NCI-H187 (cell line): ENCODE measurements at regions not wholly inside any gene's neighbourhood (a gene's known extent, or its start where the extent isn't known, plus 50 kb on each side); places are given as distances from the start of the nearest gene placed in this dataset.

Source experiments
- DNase-seq, 2 experiments: peaks; one replicate each; lab custom pipeline; 2025; lab: John Stamatoyannopoulos, UW

DNA sequence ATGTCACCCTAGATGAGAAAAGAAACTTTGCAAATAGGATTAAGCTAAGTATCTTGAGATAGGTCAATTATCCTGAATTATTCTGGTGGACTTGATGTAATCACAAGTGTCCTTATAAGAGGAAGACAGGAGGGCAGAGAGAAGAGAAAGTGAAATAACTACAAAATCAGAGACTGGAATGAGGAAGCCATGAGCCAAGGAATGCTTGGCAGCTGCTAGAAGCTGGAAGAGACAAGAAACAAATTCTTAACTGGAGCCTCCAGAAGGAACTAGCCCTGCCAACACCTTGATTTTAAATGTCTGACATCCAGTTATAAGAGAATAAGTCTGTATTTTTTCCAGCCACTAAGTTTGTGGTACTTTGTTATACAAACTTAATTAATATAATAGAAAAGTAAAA, 480.0 kb downstream of the NR2F1-AS1 start:
- DNase-seq: no peak

- DNase-seq: no peak
Observed at GRCh38 chr5:93100428-93100827, 480.6 kb downstream of the NR2F1-AS1 start.

DNA sequence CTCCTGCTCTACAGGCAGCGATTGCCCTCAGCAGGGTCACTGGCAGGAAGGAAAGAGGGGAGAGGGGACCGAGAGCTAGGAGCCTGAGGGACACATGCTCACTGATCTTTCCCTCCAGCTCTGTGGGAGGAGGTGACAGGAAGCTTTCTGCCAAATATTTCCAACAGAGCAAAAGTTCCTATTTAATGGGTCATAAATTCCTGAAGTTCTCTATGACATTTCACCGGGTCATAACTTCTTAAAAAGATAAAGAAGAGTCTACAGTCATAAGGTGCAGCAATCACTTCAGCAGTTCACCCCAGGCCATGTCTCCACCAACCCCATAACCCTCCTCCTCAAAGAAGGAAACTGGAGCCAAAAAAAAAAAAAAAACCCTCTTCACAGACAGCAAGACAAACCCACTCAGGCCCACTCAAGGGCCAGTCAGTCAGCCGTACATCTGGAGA, 481.1 kb downstream of the NR2F1-AS1 start:
- no peak for DNase-seq

GRCh38 chr5:93096561-93096960, 484.5 kb downstream of the NR2F1-AS1 start:
- DNase-seq: no peak

DNA sequence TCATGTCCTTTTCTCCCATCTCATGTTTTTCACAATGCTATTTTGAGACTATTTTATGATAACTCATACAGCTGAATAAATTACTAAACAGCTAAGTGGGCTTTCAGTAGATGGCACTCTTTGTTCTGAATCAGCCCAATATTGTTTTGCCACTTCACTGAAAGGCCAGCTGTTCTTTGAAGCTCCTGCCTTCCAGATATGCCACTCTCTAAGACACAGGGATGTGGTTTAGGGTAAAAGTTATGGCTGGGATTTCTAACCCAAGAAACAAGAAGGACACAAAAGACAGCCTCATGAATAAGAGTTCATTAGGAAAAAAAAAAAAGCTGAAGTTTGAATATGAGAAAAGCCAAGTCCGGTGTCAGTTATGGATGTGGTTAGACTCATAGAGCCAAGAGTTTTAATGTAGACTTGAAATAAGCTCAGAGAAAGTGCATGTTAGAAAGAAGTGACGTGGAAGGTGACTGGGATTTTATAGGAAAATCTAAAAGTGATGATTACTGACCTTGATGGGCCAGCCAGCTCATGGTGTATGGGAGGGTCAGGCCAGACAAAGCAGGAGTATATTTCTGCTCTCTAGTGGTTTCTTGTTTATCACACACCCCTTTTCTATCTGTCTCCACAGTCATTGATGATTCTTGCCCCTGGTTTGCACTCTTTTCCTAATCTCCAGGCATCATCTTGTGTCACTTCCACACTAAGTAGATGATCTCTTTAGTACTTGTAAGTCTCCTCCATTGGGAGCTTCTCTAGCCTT, 488.5 kb downstream of the NR2F1-AS1 start:
- no peak for DNase-seq

DNA sequence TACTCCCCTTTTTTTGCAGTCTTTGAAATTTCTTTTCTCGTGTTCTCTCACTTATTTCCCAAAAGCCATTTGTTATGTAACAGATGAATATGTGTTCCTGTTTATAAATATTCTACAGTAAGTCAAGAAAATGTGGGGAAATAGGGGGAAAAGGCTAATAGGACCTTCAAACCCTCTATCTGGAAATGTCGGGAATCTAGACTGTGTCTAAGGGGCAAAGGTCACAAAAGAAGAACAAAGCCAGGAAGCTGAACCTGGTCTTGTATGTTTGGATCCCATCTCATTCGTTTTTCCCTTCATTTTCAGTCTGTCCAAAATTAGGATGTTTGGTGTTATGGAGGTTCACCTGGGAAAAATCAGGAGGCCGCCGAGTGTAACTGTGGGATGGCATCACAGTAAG, 490.3 kb downstream of the NR2F1-AS1 start:
- no peak for DNase-seq

DNA sequence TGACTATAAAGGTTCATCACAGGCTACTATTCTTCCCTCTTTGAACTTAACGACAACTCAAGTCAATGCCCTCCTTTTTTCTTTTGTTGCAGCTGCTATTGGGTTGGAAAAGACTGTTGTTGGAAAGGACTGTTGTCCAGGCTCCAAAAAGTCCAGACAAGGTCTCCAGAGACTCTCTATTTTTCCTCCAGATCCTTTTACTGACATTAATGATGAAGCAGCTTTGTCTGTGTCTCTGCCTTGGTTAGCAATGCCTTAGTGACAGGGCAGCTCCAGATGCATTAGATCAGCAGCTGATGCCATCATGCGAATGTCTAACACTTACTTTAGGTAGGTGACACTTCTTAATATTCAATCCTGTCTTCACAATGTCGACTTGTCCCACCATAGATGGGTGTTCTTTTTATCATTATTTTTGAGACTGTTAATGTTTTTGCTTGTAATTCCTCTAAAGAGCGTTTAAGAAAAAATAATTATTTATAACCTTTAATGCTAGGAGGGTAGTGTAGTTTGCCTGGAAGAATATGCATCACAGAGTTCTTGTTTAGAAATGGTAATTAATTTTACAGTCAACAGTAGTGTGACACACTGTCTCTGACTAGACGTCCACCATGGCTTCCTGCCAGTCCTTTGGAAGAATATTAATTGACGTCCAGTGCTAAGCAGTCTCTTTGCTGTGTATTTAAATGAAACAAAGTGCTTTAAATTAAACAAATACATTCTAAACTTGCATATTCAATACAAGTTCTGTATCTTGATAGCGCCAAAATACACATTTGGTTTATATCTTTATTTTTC, 492.2 kb downstream of the NR2F1-AS1 start:
- DNase-seq: no peak

- DNase-seq: no peak
Observed at GRCh38 chr5:93087326-93087725, 493.7 kb downstream of the NR2F1-AS1 start.

GRCh38 chr5:93082981-93083380, 498.0 kb downstream of the NR2F1-AS1 start:
- no peak for DNase-seq

- no peak for DNase-seq
Observed at GRCh38 chr5:93079046-93079445, 502.0 kb downstream of the NR2F1-AS1 start.

DNA sequence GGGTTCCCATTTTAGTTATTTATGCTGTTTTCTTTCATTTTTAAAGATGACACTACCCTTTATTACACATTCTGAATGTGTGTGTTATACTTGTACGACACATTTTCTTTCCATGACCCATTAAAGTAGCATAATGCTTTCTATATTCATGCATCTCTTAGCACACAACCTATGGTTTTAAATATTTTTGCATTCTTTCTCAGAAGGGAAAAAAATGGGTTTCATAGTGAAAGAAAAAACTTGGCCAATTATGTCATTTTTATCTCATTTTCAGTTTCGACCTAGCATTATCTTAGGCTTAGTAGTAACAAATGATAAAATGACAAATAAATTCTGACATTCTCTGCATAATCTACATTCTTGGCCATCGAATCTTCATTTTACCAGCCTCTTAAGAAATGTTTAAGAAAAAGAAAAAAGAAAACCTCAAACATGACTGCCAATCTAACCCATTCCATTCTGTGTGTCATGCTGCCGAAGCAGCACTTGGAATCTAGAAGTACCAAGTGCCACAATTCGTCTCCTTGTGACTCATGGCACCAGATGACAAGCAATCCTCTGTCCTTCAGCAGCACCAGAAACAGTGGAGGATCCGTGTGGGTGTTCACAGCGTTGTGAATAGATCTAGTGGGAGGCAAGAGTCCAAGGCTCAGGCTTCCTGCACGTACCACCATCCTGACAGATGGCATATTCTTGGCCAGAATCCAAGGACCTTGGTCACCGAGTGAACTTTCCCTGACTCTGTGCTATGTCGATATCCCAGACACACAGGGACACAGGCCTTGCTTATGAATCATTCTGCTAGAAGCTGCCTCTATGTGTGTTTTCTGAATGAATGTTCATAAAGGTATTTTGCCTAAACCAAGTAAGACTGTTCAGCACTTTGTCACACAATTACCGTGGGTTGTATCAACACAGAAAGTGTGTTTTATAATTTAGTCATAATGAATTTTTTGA, 502.7 kb downstream of the NR2F1-AS1 start:
- no peak for DNase-seq

DNA sequence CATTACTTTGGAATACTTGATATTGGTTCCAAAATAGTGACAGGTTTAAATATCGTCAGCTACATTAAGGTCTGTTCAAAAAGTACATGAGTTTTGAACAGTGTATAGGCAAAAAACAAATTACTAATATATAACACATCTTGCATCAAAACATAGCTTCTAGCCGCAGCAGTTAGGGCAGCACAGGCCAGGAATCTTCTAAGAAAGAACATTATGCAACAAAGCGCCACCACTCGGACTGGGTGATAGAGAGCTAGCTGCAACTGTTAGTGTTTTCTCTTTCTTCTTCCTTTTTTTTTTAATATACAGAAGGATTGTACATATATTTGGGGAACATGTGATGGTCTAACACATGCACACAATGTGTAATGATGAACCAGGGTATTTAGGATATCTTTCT, 504.5 kb downstream of the NR2F1-AS1 start:
- DNase-seq: no peak

GRCh38 chr5:93076096-93076495, 504.9 kb downstream of the NR2F1-AS1 start:
- DNase-seq: no peak

- DNase-seq: no peak
Observed at GRCh38 chr5:93073547-93073946, 507.5 kb downstream of the NR2F1-AS1 start.

DNA sequence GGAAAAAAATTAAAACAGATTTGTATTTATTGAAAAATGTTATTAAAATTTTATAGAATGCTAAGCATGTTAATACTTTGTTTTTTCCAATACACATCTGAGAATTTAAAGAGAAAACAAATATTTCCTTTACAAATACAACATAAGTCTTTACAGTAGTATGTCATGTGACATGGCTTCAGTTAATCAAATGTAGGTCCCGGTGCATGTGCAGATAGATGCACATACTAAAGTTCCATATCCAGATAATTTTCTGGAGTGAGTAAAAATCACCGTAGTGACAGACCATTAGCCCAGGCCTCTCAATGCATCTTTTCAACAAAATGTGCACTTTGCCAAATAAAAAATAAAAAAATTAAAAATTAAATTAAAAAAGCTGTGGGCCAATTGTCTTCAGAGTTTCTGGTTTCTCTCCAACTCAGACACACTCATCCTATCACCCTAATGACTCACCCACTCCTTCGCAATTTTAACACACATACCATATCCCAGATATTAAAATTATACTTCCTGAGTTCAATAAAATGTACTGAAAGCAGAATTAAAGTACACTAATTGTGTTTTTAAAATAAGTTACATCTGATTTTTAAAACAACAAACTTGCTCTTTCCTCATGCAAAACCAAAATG, 508.1 kb downstream of the NR2F1-AS1 start:
- DNase-seq: no peak

- no peak for DNase-seq
Observed at GRCh38 chr5:93071710-93072109, 509.3 kb downstream of the NR2F1-AS1 start.

DNA sequence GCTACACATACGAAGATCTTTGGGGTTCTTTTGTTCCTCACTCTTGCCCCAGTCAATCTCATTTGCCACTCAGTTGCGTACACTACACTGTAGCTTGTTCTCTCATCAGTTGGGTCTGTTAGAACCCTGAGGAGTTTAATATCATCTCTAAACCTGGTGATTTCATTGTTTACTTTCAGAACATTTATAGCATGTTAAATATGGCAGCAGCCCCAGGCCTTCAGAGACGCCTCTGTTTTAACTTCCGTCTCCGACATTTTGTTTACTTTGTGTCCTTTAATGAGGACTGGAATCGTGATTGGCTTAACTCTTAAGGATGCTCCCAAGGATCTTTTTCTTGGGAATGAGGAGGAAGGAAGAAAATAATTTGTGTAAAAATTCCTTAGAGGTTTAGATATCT, 510.1 kb downstream of the NR2F1-AS1 start:
- no peak for DNase-seq

- no peak for DNase-seq
Observed at GRCh38 chr5:93069276-93069675, 511.7 kb downstream of the NR2F1-AS1 start.

- no peak for DNase-seq
Observed at GRCh38 chr5:93062548-93062947, 518.5 kb downstream of the NR2F1-AS1 start.

DNA sequence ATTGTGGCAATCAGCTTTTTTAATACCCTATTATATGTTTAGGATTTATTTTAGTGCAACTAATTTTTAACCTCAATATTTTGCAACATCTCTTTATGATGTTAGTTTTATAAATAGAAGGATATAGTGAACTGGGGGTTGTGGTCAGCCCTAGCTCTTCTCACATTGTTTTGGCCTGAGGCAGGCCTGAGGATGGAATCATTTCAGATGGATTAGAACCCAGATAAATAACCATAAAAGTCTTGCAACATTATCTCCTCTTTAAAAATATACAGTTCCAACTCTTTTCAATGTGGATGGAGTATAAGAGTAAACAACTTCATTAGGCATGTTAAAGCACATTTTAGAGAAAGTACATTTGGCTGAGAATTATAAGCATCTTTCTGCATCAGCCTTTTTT, 522.7 kb downstream of the NR2F1-AS1 start:
- no peak for DNase-seq

GRCh38 chr5:93057311-93057710, 523.7 kb downstream of the NR2F1-AS1 start:
- DNase-seq: no peak

DNA sequence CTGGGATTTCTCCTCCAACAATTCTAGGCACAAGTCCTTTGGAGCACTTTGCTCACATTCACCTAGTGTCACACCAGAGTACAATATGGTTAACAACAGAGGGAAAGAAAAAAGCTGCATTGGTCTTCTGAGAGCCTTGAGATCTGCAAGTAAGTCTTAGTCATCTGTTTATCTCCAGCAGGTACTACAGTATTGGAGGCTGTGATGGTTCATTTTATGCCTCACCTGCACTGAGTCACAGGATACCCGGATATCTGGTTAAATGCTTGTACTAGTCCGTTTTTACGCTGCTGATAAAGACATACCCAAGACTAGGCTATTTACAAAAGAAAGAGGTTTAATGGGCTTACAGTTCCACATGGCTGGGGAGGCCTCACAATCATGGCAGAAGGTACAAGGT, 525.0 kb downstream of the NR2F1-AS1 start:
- no peak for DNase-seq
